IPS DF 6.9 (cell line): ENCODE measurements at regions not wholly inside any gene's neighbourhood (a gene's known extent, or its start where the extent isn't known, plus 50 kb on each side); places are given as distances from the start of the nearest gene placed in this dataset.
"Not testable (repeated sequence)": the region's sequence is repeated elsewhere in the genome, so short reads cannot be mapped to it uniquely, and the experiment has no call there.

Experiments used
- DNase-seq: peaks from one replicate; pipeline ENCODE4 v3.0.0-alpha.2; 2013; ENCODE audit warnings: low read depth, low spot score
- H3K27ac ChIP-seq: one replicate; pipeline ENCODE4 v1.5.1; 2013; ENCODE audit warnings: low read length, control low read depth
- H3K27me3 ChIP-seq: 2 replicates; pipeline ENCODE4 v1.6.1; 2013; ENCODE audit warnings: mild to moderate bottlenecking, low read length; ENCODE audit not compliant: control insufficient read depth, insufficient read depth
- H3K36me3 ChIP-seq: 2 replicates; pipeline ENCODE4 v1.6.1; 2013; ENCODE audit warnings: low read length; ENCODE audit not compliant: control insufficient read depth, insufficient read depth
- H3K4me1 ChIP-seq: 2 replicates; pipeline ENCODE4 v1.6.1; 2013; ENCODE audit warnings: low read length; ENCODE audit not compliant: control insufficient read depth, insufficient read depth
- H3K4me3 ChIP-seq: 2 replicates; pipeline ENCODE4 v1.5.1; 2013; ENCODE audit warnings: mild to moderate bottlenecking, low read length
- H3K9me3 ChIP-seq: 2 replicates; pipeline ENCODE4 v1.6.1; 2013; ENCODE audit warnings: low read length, inconsistent platforms; ENCODE audit not compliant: control insufficient read depth, insufficient read depth
- WGBS: extraction: QIAGEN DNeasy Blood & Tissue Kit; methylation state at CpG from one replicate; pipeline ENCODE4 v1.1.7; 2013; ENCODE audit warnings: mixed read lengths, missing lambda C conversion rate; ENCODE audit not compliant: insufficient read length, insufficient coverage; 5-methylcytosine and 5-hydroxymethylcytosine counted together

GRCh38 chr16:6732166-6732565 is 600.5 kb upstream of the RBFOX1 start:
- Histone ChIP-seq H3K27ac (no peak overlapping the region), H3K36me3 (no peaks in the 10 kb centered on the region), H3K9me3 (peaks cover 9% of the 10 kb centered on the region), H3K4me1 (no peaks in the 10 kb centered on the region), H3K4me3 (no peak overlapping the region), H3K27me3 (no peaks in the 10 kb centered on the region)
- DNase-seq, result no peak
- no CpG with 5 or more reads among the region's 4 CpGs for WGBS

GRCh38 chr16:6728381-6728780 is 604.3 kb upstream of the RBFOX1 start:
- Histone ChIP-seq H3K27ac (no peak overlapping the region), H3K4me1 (no peaks in the 10 kb centered on the region), H3K9me3 (peaks cover 8% of the 10 kb centered on the region), H3K36me3 (no peaks in the 10 kb centered on the region), H3K27me3 (no peaks in the 10 kb centered on the region), H3K4me3 (no peak overlapping the region)
- WGBS, result no CpG with 5 or more reads among the region's 3 CpGs
- no peak for DNase-seq

- H3K27me3 ChIP-seq, result no peaks in the 10 kb centered on the region
- no peaks in the 10 kb centered on the region for H3K4me1 ChIP-seq
- H3K36me3 ChIP-seq, result no peaks in the 10 kb centered on the region
- WGBS, result no CpG with 5 or more reads among the region's 4 CpGs
- DNase-seq, result no peak
- no peak overlapping the region for H3K27ac ChIP-seq
- no peak overlapping the region for H3K4me3 ChIP-seq
- peaks cover 3% of the 10 kb centered on the region; the same call in 1 of the 2 replicates for H3K9me3 ChIP-seq
Measured at GRCh38 chr16:6726621-6727020, 606.0 kb upstream of the RBFOX1 start.

- Histone ChIP-seq H3K4me3 (no peak overlapping the region), H3K36me3 (no peaks in the 10 kb centered on the region), H3K4me1 (no peaks in the 10 kb centered on the region), H3K27me3 (no peaks in the 10 kb centered on the region), H3K27ac (no peak overlapping the region), H3K9me3 (peaks cover 3% of the 10 kb centered on the region; the same call in 1 of the 2 replicates)
- DNase-seq, result no peak
- no CpG with 5 or more reads among the region's 7 CpGs for WGBS
Measured at GRCh38 chr16:6725634-6726331, 606.9 kb upstream of the RBFOX1 start.

- H3K27me3 ChIP-seq, DNase-seq, H3K4me1 ChIP-seq, H3K4me3 ChIP-seq, H3K36me3 ChIP-seq, H3K9me3 ChIP-seq, H3K27ac ChIP-seq: not testable (repeated sequence)
- WGBS, result no CpG with 5 or more reads among the region's 10 CpGs
Measured at GRCh38 chr16:6725206-6725605, 607.4 kb upstream of the RBFOX1 start.

- no peaks in the 10 kb centered on the region for H3K27me3 ChIP-seq
- H3K27ac ChIP-seq, result no peak overlapping the region
- no peak overlapping the region for H3K4me3 ChIP-seq
- H3K9me3 ChIP-seq, result peaks cover 3% of the 10 kb centered on the region; the same call in 1 of the 2 replicates
- H3K4me1 ChIP-seq, result no peaks in the 10 kb centered on the region
- DNase-seq, result no peak
- no peaks in the 10 kb centered on the region for H3K36me3 ChIP-seq
- WGBS, result no CpG with 5 or more reads among the region's 3 CpGs
Measured at GRCh38 chr16:6722786-6723185, 609.9 kb upstream of the RBFOX1 start.

- no peaks in the 10 kb centered on the region for H3K4me1 ChIP-seq
- no peak overlapping the region for H3K27ac ChIP-seq
- no peaks in the 10 kb centered on the region for H3K27me3 ChIP-seq
- H3K36me3 ChIP-seq, result no peaks in the 10 kb centered on the region
- no peak for DNase-seq
- H3K9me3 ChIP-seq, result peaks cover 8% of the 10 kb centered on the region
- H3K4me3 ChIP-seq, result no peak overlapping the region
- no CpG with 5 or more reads among the region's 3 CpGs for WGBS
Measured at GRCh38 chr16:6714510-6714909, 618.1 kb upstream of the RBFOX1 start.

GRCh38 chr16:6709736-6710135 is 622.9 kb upstream of the RBFOX1 start:
- no CpG with 5 or more reads among the region's 9 CpGs for WGBS
- H3K36me3 ChIP-seq, result no peaks in the 10 kb centered on the region
- H3K4me3 ChIP-seq, result no peak overlapping the region
- H3K4me1 ChIP-seq, result no peaks in the 10 kb centered on the region
- no peak overlapping the region for H3K27ac ChIP-seq
- H3K27me3 ChIP-seq, result no peaks in the 10 kb centered on the region
- no peak for DNase-seq
- H3K9me3 ChIP-seq, result peaks cover 13% of the 10 kb centered on the region

GRCh38 chr16:6708576-6709215 is 623.9 kb upstream of the RBFOX1 start:
- Histone ChIP-seq H3K27ac (no peak overlapping the region), H3K27me3 (no peaks in the 10 kb centered on the region), H3K4me3 (no peak overlapping the region), H3K36me3 (no peaks in the 10 kb centered on the region), H3K9me3 (peaks cover 15% of the 10 kb centered on the region), H3K4me1 (no peaks in the 10 kb centered on the region)
- no CpG with 5 or more reads among the region's 5 CpGs for WGBS
- DNase-seq, result no peak

GRCh38 chr16:6704306-6704930 is 628.2 kb upstream of the RBFOX1 start:
- Histone ChIP-seq H3K4me1 (no peaks in the 10 kb centered on the region), H3K36me3 (no peaks in the 10 kb centered on the region), H3K9me3 (peaks cover 10% of the 10 kb centered on the region), H3K27ac (no peak overlapping the region), H3K4me3 (no peak overlapping the region), H3K27me3 (no peaks in the 10 kb centered on the region)
- DNase-seq, result no peak
- WGBS, result no CpG with 5 or more reads among the region's 7 CpGs
